ENCODE measurements at regions not wholly inside any gene's neighbourhood (a gene's known extent, or its start where the extent isn't known, plus 50 kb on each side); places are given as distances from the start of the nearest gene placed in this dataset.

GRCh38 chr7:106774213-106774767 is 90.8 kb upstream of the PIK3CG start:
- DNase-seq (ENCODE audit: low spot score) = no peak
- no peak for TF ChIP-seq CTCF (IDR thresholded peaks at IDR 0.05; ENCODE audit: extremely low read depth, missing control alignments)

- no peak for TF ChIP-seq CTCF (IDR thresholded peaks at IDR 0.05; ENCODE audit: extremely low read depth, missing control alignments)
Observed at GRCh38 chr7:106774768-106775551, 90.1 kb upstream of the PIK3CG start.

DNA sequence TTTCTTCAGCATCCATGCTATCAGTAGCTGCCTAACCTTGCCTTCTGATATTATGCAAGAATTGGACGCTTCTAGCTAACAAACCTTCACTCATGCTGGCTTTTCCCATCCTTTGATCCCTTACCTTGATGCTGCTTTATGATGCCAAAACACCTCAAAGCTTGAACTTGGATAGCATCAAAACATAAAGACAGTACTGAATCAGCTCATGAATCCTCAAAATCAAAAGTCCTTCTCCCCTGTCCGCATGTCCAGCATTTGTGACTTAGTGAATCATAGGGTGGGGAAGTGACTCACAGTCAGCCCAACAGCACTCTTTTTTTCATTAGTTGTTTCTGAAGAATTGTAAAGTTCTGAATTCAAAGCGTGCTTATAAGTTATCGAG is 89.5 kb upstream of the PIK3CG start:
- no peak for DNase-seq (ENCODE audit: low spot score)
- no peak for TF ChIP-seq CTCF (IDR thresholded peaks at IDR 0.05; ENCODE audit: extremely low read depth, missing control alignments)

More at GRCh38 chr7:106774768-106775551, 90.1 kb upstream of the PIK3CG start:
- DNase-seq (ENCODE audit: low spot score) = no peak

GRCh38 chr7:106775975-106776607 is 89.0 kb upstream of the PIK3CG start:
- no peak for DNase-seq (ENCODE audit: low spot score)

DNA sequence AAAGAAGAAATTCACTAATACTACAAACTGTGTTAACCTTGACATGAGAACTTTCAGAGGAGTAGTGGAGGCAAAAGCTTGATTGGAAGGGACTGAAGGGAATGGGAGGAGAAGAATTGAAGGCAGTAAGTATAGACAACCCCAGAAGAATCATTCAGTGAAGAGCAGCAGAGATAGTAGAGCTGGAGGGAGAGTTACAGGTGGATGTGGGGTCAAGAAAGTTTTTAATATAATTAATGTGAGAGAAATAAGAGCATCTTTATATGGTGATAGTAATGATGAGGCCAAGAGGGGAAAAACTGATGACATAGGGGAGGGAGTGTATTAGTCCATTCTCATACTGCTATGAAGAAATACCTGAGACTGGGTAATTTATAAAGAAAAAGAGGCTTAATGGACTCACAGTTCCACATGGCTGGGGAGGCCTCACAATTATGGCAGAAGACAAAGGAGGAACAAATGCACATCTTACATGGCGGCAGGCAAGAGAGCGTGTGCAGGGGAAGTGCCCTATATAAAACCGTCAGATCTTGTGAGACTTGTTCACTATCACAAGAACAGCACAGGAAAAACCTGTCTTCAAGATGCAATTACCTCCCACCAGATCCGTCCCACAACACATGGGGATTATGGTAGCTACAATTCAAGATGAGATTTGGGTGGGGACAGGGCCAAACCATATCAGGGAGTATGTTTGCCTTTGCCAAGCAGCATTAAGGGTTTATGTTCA is 88.3 kb upstream of the PIK3CG start:
- DNase-seq (ENCODE audit: low spot score) = no peak
- no peak for TF ChIP-seq CTCF (IDR thresholded peaks at IDR 0.05; ENCODE audit: extremely low read depth, missing control alignments)

More at GRCh38 chr7:106775975-106776607, 89.0 kb upstream of the PIK3CG start:
- no peak for TF ChIP-seq CTCF (IDR thresholded peaks at IDR 0.05; ENCODE audit: extremely low read depth, missing control alignments)

- no peak for DNase-seq (ENCODE audit: low spot score)
- TF ChIP-seq CTCF (IDR thresholded peaks at IDR 0.05; ENCODE audit: extremely low read depth, missing control alignments) = no peak
Observed at GRCh38 chr7:106777674-106778299, 87.3 kb upstream of the PIK3CG start.
